ENCODE measurements at regions not wholly inside any gene's neighbourhood (a gene's known extent, or its start where the extent isn't known, plus 50 kb on each side); places are given as distances from the start of the nearest gene placed in this dataset.

GRCh38 chr15:70589221-70589620 is 174.1 kb downstream of the UACA start:
- no peak for TF ChIP-seq CTCF (IDR thresholded peaks at IDR 0.05)
- no peak for TF ChIP-seq EP300 (IDR thresholded peaks at IDR 0.05)
- no peak for TF ChIP-seq POLR2A (IDR thresholded peaks at IDR 0.05)

All from stomach (tissue), 4 donors.